ENCODE measurements at regions not wholly inside any gene's neighbourhood (a gene's known extent, or its start where the extent isn't known, plus 50 kb on each side); places are given as distances from the start of the nearest gene placed in this dataset.

DNA sequence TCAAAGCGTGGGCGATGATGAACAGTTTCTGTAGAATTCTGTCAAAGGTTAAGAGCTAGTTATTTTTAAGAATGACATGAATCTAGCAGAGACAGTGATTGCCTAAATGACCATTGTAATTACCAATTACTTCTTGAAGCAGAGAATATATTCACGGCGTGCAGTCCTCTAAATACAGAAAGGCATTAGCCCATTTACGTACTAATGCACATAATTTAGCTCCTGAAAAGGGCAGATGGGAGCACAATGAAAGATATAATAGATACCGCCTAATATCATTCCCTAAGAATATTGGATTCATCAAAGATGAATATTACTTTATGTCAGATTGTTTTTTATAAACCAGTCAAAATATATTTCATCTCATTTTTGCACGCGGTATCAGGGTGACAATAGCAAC lies 212.4 kb downstream of the URI1 start:
- no peak for DNase-seq

- no peak for DNase-seq
These were observed 213.6 kb downstream of the URI1 start for GRCh38 chr19:30155381-30156200.

GRCh38 chr19:30156646-30157045 lies 214.6 kb downstream of the URI1 start:
- DNase-seq, result no peak

DNA sequence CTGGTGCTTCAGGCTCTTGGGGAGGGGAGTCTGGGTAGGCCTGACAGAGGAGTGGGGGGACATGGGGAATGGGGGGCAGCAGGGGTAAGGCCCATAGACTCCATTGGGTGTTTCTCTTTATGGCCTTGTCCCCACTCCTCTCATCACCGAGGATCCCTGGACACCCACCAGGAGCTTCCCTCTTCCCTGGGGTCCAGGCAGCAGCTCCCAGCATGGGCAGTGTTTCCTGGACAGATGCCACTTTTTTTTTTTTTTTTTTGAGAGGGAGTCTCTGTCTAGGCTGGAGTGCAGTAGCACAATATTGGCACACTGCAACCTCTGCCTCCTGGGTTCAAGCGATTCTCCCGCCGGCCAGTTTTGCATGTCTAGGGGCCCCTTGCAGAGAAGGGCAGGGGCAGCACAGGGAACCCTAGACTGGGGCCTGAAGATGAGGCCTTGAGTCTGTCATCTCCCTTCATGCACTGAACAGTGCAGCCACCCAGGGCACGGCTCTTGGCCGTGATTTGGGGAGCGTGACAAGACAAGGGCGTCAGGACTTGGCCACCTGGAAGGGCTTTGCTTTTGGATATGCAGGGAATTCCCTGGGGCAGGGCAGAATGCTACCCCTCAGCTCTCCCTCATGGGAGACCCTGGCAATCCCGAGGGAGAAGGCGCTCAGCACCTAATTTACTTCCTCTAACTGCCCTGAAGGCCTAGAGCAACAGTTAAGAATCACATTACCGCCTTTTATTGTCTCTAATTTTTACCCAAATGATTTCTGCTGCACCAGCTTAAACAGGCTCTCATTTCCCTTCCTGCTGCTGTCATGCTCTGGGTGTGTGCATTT lies 213.9 kb upstream of the ZNF536 start:
- DNase-seq, result no peak

- no peak for DNase-seq
These were observed 213.3 kb upstream of the ZNF536 start for GRCh38 chr19:30158893-30159245.

GRCh38 chr19:30159636-30160035 lies 212.5 kb upstream of the ZNF536 start:
- no peak for DNase-seq

DNA sequence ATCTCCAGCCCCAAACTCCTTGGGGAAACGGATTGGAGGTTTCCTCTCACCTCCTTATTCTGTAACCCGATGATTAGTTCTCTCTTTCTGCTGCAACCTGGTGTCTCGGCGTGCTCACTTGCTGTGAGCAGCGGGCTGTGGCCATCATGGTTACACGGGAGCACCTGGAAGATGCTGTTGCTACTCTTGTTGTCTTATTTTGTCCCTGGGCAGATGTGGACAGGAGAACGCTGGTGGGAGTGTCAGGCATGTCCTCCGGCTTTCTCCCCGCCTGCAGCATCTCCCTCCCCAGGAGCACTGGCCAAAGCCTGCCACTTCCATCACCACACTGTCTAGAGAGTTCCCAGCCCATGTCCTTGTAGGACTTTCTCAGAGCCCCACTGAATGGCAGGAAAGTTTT lies 211.8 kb upstream of the ZNF536 start:
- no peak for DNase-seq

DNA sequence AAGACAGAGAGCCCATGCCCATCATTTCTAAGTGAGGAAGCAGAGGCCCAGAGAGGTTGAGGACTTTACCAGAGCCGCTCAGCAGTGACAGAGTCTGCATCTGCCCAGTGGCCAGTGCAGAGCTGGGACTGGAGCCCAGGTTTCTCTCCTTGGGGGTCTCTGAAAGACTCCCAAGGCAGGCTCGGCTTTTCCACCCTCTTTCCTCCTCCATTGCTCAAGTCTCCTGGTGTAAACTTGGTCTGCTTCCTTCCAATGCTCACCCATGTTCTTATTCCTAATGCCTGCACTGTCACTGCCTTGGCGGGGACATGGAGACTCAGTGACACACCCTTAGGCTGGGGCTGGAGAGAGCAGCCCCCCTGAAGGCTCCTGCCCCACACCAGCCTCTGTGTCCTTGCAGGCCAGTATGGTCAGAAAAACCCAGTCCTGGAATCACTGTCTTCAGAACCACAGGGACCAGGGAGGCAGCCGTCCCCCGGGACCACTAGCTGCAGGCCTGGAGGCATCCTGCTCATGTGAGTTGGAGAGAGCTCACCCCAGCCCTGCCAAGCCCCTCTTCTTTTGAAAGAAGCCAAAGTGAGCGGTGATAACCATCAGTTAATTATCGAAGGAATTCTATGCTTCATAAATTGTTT lies 211.0 kb upstream of the ZNF536 start:
- DNase-seq, result no peak

- DNase-seq, result no peak
These were observed 210.4 kb upstream of the ZNF536 start for GRCh38 chr19:30161770-30162169.

- no peak for DNase-seq
These were observed 209.5 kb upstream of the ZNF536 start for GRCh38 chr19:30162718-30163117.

DNA sequence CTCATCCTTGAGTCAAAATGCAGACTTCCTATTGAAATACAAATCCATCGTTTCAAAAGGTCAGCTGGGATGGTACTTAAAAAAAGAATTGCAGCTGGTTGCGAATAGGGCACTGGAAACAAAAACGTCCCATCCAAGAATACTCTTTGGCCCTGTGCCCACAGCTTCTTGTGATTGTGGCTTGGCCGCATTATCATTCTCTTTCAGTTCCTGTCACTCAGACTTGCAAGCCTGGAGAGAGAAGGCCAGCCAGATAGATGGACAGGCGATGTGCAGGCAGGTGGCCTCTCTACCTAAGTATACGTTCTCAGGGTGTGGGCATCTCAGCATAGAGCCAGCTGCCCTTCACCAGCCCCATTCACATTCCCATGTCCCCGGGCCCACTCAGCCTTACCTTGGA lies 208.5 kb upstream of the ZNF536 start:
- DNase-seq, result no peak

DNA sequence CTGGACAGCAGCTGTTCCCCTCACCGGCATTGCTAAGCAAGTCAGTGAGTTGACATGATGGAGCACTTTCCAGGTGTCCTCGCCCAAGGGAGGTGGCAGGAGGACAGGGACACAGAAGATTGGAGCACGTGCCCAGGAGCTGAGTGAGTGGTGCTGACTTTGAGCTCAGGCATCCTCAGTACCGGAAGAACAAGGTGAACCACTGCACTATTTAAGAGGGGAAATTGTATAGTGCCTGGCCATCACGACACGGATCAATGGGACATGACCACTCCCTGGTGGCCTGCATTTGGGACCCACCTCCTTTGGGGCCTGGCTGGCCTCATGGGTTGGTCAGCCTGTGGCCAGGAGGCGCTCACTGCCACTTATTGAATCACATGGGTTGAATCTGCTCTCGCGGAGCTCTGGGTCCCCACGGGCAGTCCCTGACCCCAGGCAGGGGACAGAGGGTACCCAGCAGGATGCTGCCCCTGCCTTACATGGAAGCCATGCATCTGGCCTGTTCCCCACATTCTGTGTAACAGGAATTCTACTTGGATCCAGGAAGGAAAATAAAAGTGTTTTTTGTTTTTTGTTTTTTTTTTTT lies 206.9 kb upstream of the ZNF536 start:
- DNase-seq, result no peak

DNA sequence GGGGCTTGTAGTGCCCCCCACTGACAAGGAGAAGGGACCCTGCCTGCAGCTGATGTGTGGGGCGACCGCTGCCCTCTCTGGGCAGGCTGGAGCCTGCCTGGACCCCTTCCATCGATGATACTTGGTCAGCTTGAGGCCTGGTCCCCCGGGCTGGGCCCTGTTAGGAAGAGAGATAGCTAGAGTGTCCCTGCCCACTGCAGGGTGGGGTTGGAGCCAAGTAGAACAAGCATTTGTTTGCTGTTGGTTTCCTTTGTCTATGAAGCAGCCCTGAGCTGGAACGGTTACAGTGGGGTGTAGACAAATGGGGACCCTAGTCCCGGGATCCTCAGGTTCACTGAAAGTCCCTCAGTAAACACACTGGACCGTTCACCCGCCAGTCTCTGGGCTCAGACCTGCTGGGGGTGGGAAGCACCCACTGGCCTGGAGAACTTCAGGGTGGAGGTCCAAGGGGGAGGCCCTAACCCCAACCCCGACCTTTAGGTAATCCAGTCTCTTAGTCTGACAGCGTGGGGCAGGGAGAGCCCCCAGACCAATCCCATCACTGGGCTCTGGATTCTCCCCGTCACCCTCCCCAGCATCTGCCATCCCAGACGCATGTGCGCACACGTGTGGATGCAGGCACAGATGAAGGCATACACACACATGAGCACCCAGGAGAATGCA lies 204.8 kb upstream of the ZNF536 start:
- DNase-seq, result no peak

DNA sequence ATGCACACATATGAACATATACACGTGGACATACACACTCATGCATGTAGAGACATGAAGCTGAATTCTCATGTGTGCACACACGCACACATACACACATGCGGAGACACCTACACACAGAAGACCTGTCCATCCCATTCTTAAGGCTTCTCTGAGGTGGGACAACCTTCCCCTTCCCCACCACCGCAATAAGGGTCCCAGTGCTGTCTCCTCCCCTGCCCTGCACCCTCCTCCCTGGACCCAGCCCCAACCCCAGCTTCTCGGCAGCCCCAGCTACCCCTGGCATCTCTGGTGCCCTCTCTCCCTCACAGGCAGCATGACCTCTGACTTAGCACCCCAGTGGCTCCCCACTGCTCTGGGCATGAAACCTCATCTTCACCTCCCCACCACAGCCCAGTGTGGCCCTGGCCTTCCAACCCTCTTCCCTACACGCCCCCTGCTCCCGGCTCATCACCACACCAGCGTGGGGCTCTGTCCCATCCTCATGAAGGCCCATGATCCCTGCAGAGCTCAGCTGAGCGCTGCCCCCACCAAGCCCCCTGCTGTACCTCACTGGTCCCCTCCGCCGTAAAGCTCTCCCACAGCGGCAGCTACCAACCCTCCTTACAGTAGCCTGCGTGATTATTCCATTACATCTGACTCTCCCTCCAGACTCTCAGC lies 204.1 kb upstream of the ZNF536 start:
- no peak for DNase-seq

DNA sequence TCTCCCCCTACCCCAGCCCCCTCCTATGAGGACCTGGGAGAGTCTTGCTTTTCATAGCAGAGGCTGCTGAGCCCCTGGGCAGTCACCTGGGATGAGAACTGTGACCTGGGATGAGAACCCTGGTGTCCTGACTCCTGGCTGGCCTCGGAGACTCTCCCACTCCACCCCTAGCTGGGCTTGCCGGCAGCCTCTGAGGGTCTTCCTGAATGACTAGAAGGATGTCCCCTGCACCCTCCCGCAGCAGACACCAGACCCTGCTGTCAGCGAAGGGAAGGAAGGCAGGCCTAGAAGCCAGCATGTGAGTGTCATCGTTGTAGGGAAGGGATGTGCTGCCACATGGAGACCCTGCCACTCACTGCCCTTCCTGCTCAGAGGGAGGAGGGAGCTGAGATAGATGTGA lies 203.4 kb upstream of the ZNF536 start:
- DNase-seq, result no peak

DNA sequence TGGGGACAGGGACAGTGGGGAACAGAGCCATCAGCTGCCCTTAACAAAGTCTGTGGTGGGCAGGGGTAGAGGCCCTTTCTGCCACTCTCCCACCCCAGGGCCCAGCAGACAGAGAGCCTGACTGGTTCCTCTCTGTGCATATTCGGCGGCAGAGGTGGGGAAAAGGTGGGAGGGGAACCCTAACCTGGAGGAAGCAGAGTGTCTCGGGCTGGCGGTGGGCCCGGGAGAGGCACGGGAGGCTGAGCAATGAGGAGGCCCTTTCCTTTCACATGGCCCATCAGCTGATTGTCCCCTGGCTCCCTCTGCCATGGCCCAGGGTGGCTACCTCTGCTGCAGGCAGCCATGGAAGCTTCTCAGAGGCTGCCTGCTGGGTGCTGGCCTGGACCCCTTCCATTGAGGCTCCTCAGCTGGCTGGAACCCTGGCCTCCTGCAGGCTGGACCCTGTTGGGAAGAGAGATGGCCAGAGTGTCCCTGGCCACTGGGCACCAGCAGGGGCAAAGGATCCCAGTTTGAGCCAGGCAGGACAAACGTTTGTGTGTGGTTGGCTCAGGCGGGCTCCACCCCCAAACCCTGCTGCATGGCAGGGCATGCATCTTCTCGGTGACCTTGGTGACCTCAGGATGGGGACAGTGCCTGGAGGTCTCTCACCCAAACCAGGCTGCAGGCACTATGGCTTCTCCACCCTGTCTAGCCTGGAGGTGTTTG lies 202.8 kb upstream of the ZNF536 start:
- no peak for DNase-seq

- DNase-seq, result no peak
These were observed 202.1 kb upstream of the ZNF536 start for GRCh38 chr19:30170081-30170480.

DNA sequence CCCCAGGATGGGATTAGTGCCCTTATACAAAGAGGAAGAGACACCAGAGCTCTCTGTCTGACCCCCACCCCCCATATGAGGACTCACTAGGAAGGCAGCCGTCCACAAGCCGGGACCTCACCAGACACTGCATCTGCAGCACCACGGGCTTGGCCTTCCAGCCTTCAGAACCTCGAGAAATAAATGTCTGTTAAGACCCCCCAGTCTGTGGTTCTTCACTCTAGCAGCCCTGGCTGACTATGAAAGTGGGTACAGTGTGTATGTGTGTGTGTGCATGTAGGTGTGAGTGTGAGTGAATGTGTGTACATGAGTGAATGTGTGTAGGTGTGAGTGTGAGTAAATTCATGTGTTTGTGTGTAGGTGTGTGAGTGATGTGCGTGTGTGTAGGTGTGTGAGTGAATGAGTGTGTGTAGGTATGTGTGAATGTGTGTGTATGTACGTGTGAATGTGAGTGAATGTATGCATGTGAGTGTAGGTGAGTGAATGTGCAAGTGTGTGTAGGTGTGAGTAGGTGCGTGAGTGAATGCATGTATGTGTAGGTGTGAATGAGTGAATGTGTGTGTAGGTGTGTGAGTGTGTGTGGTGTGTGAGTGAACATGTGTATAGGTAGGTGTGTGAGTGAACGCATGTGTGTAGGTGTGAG lies 201.6 kb upstream of the ZNF536 start:
- no peak for DNase-seq

GRCh38 chr19:30171138-30171635 lies 201.0 kb upstream of the ZNF536 start:
- no peak for DNase-seq

DNA sequence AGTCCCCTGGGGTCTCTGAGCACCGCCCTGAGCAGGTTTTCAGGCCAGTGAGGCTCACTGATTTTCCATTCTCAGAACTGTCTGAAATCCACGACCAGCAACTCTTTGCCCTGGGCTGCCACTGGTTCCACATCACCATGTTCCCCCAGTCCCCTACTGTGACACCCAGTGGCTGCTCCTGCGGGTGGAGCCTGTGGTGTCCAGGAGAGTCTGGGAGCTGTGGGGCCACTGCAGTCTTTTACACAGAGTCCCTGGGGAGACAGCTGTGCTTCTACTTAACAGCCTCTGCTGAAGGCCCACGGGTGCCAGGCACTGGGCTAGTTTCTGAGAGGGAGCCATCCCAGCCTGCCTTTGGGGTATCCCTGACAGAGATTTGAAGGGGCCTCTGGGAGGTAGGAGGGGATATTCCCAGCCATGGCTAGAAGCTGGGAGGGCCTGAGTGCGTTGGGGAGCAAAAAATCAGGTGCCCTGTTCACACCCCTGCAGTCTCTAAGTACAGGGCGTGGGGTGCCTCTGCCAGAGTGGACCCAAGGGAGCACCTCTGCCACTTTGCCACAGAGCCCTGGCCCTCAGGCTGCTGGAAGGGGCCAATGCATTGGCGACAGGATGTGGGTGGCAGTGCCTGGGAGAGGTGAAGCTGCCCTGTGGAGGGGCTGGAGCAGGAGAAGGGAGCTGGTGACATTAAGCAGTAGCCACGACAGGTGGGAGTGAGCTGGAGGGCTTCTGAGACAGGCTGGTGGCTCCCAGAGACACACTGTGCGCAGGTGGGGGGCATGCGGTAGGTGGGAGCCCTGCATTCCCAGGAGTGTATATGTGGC lies 200.2 kb upstream of the ZNF536 start:
- no peak for DNase-seq

Measured in Kasumi-1 (cell line).